ENCODE measurements at regions not wholly inside any gene's neighbourhood (a gene's known extent, or its start where the extent isn't known, plus 50 kb on each side); places are given as distances from the start of the nearest gene placed in this dataset.

GRCh38 chr11:19444231-19444630 lies 203.5 kb upstream of the E2F8 start:
- Histone ChIP-seq H3K9me3 (no peaks in the 10 kb centered on the region), H3K27me3 (no peaks in the 10 kb centered on the region), H3K36me3 (no peaks in the 10 kb centered on the region), H3K4me1 (no peaks in the 10 kb centered on the region), H3K4me3 (no peak overlapping the region), H3K27ac (no peak overlapping the region)
- TF ChIP-seq CTCF (IDR thresholded peaks at IDR 0.05), result no peak
- intact Hi-C loops (cut with DNase I), result no loop called here
- DNase-seq, result no peak
- no peak for ATAC-seq

- no peak overlapping the region for H3K27ac ChIP-seq
- intact Hi-C loops (cut with DNase I), result no loop called here
Measured at GRCh38 chr11:19442554-19442910, 201.8 kb upstream of the E2F8 start.

GRCh38 chr11:19441752-19442553 lies 201.2 kb upstream of the E2F8 start:
- intact Hi-C loops (cut with DNase I), result no loop called here
- Histone ChIP-seq H3K27ac (peak overlapping the region in 1 of 2 donors; percentile 33), H3K36me3 (no peaks in the 10 kb centered on the region), H3K4me1 (peaks cover 0 to 5% of the 10 kb centered on the region in 2 donors), H3K9me3 (no peaks in the 10 kb centered on the region), H3K27me3 (peaks cover 0 to 3% of the 10 kb centered on the region in 2 donors), H3K4me3 (no peak overlapping the region)
- DNase-seq (peak in 1 of 4 donors; percentile 68), ATAC-seq (peak; percentile 78)
- no peak for TF ChIP-seq CTCF (IDR thresholded peaks at IDR 0.05)

More at GRCh38 chr11:19442554-19442910, 201.8 kb upstream of the E2F8 start:
- Histone ChIP-seq H3K4me1 (peaks cover 0 to 5% of the 10 kb centered on the region in 2 donors), H3K9me3 (no peaks in the 10 kb centered on the region), H3K27me3 (peaks cover 0 to 3% of the 10 kb centered on the region in 2 donors), H3K4me3 (no peak overlapping the region), H3K36me3 (no peaks in the 10 kb centered on the region)
- no peak for DNase-seq
- ATAC-seq, result no peak
- TF ChIP-seq CTCF (IDR thresholded peaks at IDR 0.05), result no peak

- no peak overlapping the region for H3K27ac ChIP-seq
- no peaks in the 10 kb centered on the region for H3K9me3 ChIP-seq
- TF ChIP-seq CTCF (IDR thresholded peaks at IDR 0.05), result no peak
- no peak for ATAC-seq
- H3K4me3 ChIP-seq, result no peak overlapping the region
- peaks cover 0 to 3% of the 10 kb centered on the region in 2 donors for H3K27me3 ChIP-seq
- DNase-seq, result no peak
- peaks cover 0 to 5% of the 10 kb centered on the region in 2 donors for H3K4me1 ChIP-seq
- no peaks in the 10 kb centered on the region for H3K36me3 ChIP-seq
- intact Hi-C loops (cut with DNase I), result no loop called here
Measured at GRCh38 chr11:19441288-19441687, 200.5 kb upstream of the E2F8 start.

- DNase-seq, result no peak
- Histone ChIP-seq H3K4me3 (no peak overlapping the region), H3K9me3 (no peaks in the 10 kb centered on the region), H3K27ac (no peak overlapping the region), H3K36me3 (no peaks in the 10 kb centered on the region), H3K27me3 (peaks cover 0 to 3% of the 10 kb centered on the region in 2 donors), H3K4me1 (peaks cover 0 to 5% of the 10 kb centered on the region in 2 donors)
- ATAC-seq, result peak; percentile 43
- intact Hi-C loops (cut with DNase I), result no loop called here
- TF ChIP-seq CTCF (IDR thresholded peaks at IDR 0.05), result no peak
Measured at GRCh38 chr11:19437760-19438159, 197.0 kb upstream of the E2F8 start.

Data from left lung (tissue), 4 donors.